OCI-LY3 (cell line): ENCODE measurements at regions not wholly inside any gene's neighbourhood (a gene's known extent, or its start where the extent isn't known, plus 50 kb on each side); places are given as distances from the start of the nearest gene placed in this dataset.

Source experiments
- CTCF ChIP-seq: fragments of 200-600, 300-600 bp; sonication (generic); IDR thresholded peaks from 2 replicates; pipeline ENCODE4 v1.5.1; 2014; ENCODE audit warnings: antibody characterized with exemption, low read length, low read depth
- EZH2phosphoT487 ChIP-seq: fragments of 200-600 bp; shearing (Covaris generic); IDR thresholded peaks from 2 replicates; pipeline ENCODE4 v1.6.1; 2018; ENCODE audit warnings: antibody characterized with exemption, mixed run types, low read depth

GRCh38 chr9:110143485-110143884 lies 64.5 kb downstream of the C9orf152 start:
- TF ChIP-seq CTCF (no peak), EZH2phosphoT487 (no peak)
